ENCODE measurements at regions not wholly inside any gene's neighbourhood (a gene's known extent, or its start where the extent isn't known, plus 50 kb on each side); places are given as distances from the start of the nearest gene placed in this dataset.

- no peak overlapping the region for H3K4me3 ChIP-seq
- no peak overlapping the region for H3K9ac ChIP-seq (ENCODE audit: insufficient read depth in 1 of 2, low read depth in 2 of 2, low read length in 2 of 2)
- no peaks in the 10 kb centered on the region for H4K20me1 ChIP-seq (replicated peaks; ENCODE audit: control insufficient read depth, insufficient read depth, low read length)
- no peaks in the 10 kb centered on the region for H3K9me1 ChIP-seq (ENCODE audit: control insufficient read depth, insufficient read depth, low read length)
- no peaks in the 10 kb centered on the region for H3K79me2 ChIP-seq (ENCODE audit: control insufficient read depth, insufficient read depth, low read length)
- POLR2A ChIA-PET, result no interaction called here
- in situ Hi-C loops (cut with MboI) (no loop called here), intact Hi-C loops (cut with micrococcal nuclease) (no loop called here)
- FAIRE-seq, result no peak
- no TSS peak for BruUV-seq (replicated peaks)
- H3K27me3 ChIP-seq (ENCODE audit: control insufficient read depth in 2 of 2, insufficient read depth in 2 of 2, low read length in 2 of 2), result no peaks in the 10 kb centered on the region
- CTCF ChIA-PET (ENCODE audit: low intra/inter-chr PET ratio), result no interaction called here
- DNase-seq (ENCODE audit: extremely low read depth in 1 of 4, low spot score in 3 of 4), result no peak
- ATAC-seq, result no peak
- WGBS (ENCODE audit: insufficient coverage, low coverage, missing lambda C conversion rate), result no CpG with 5 or more reads among the region's 3 CpGs
- no peak overlapping the region for H3K27ac ChIP-seq (ENCODE audit: extremely low read depth, low read depth, low read length)
- H3K4me1 ChIP-seq (replicated peaks in 1 of 2; ENCODE audit: control insufficient read depth in 2 of 2, insufficient read depth in 2 of 2, low read length in 2 of 2), result no peaks in the 10 kb centered on the region
- no peaks in the 10 kb centered on the region for H3K36me3 ChIP-seq (ENCODE audit: control insufficient read depth, insufficient read depth, low read length)
- H3K4me2 ChIP-seq (ENCODE audit: insufficient read depth, low read length), result no peak overlapping the region
- no peak overlapping the region for H2AFZ ChIP-seq (ENCODE audit: low read depth, low read length)
- H3K9me3 ChIP-seq (replicated peaks; ENCODE audit: control insufficient read depth, insufficient read depth, low read depth, low read length), result no peaks in the 10 kb centered on the region
- no peak for TF ChIP-seq LARP7 (IDR thresholded peaks at IDR 0.05)
- TF ChIP-seq NR2C1 (IDR thresholded peaks at IDR 0.05), result no peak
- no peak for TF ChIP-seq NR2C1 (tag; IDR thresholded peaks at IDR 0.05)
- no peak for TF ChIP-seq ZNF140 (CRISPR knock-in tag; IDR thresholded peaks at IDR 0.05)
- no peak for TF ChIP-seq ZNF318 (IDR thresholded peaks at IDR 0.05; ENCODE audit: borderline replicate concordance in 1 of 2, low read depth in 1 of 2)
- TF ChIP-seq MCM3 (IDR thresholded peaks at IDR 0.05), result no peak
- TF ChIP-seq HES1 (IDR thresholded peaks at IDR 0.05; ENCODE audit: low read depth), result no peak
- no peak for TF ChIP-seq SMARCE1 (IDR thresholded peaks at IDR 0.05)
- no peak for TF ChIP-seq EHMT2 (IDR thresholded peaks at IDR 0.05)
- no peak for TF ChIP-seq PATZ1 (CRISPR knock-in tag; IDR thresholded peaks at IDR 0.05; ENCODE audit: borderline replicate concordance)
- no peak for TF ChIP-seq SREBF2 (CRISPR knock-in tag; IDR thresholded peaks at IDR 0.05)
- TF ChIP-seq ZBTB17 (CRISPR knock-in tag; IDR thresholded peaks at IDR 0.05), result no peak
- no peak for TF ChIP-seq ZNF699 (CRISPR knock-in tag; IDR thresholded peaks at IDR 0.05; ENCODE audit: insufficient replicate concordance)
Observed at GRCh38 chr9:29637471-29638237, 2064.4 kb upstream of the C9orf72 start.

Measured in K562 (cell line).